ENCODE measurements at regions not wholly inside any gene's neighbourhood (a gene's known extent, or its start where the extent isn't known, plus 50 kb on each side); places are given as distances from the start of the nearest gene placed in this dataset.

- no peaks in the 10 kb centered on the region for H3K9me3 Mint-ChIP-seq (ENCODE audit: unreplicated experiment)
- Histone ChIP-seq H3K4me3 (ENCODE audit: insufficient read depth, low read depth, low read length) (no peak overlapping the region), H3K27me3 (ENCODE audit: insufficient read depth, low read length) (no peaks in the 10 kb centered on the region), H3K4me1 (ENCODE audit: insufficient read depth, low read length) (no peaks in the 10 kb centered on the region), H3K4me2 (ENCODE audit: low read length) (no peak overlapping the region), H2AFZ (ENCODE audit: low read depth, low read length) (no peak overlapping the region), H4K20me1 (ENCODE audit: insufficient read depth, low read length) (no peaks in the 10 kb centered on the region), H3K79me2 (ENCODE audit: insufficient read depth, low read length) (no peaks in the 10 kb centered on the region), H3K36me3 (ENCODE audit: insufficient read depth, low read length) (no peaks in the 10 kb centered on the region), H3K9me3 (ENCODE audit: insufficient read depth, low read depth, low read length) (no peaks in the 10 kb centered on the region), H3K27ac (ENCODE audit: low read depth, low read length) (no peak overlapping the region), H3K9ac (ENCODE audit: low read length) (no peak overlapping the region)
- DNase-seq (ENCODE audit: low read depth) (peak; percentile 24), FAIRE-seq (no peak)
- no peak for TF ChIP-seq CTCF (IDR thresholded peaks at IDR 0.05; ENCODE audit: insufficient read depth, low read depth, low read length)
- no peak for TF ChIP-seq EZH2 (IDR thresholded peaks at IDR 0.05; ENCODE audit: insufficient read depth, low read length)
- no peaks in the 10 kb centered on the region for H3K4me1 Mint-ChIP-seq (ENCODE audit: low read depth, unreplicated experiment)
- no peaks in the 10 kb centered on the region for H3K36me3 Mint-ChIP-seq (ENCODE audit: low read depth, unreplicated experiment)
- H3K4me3 Mint-ChIP-seq (ENCODE audit: unreplicated experiment): no peak overlapping the region
- no peaks in the 10 kb centered on the region for H3K27me3 Mint-ChIP-seq (ENCODE audit: low read depth, unreplicated experiment)
- H3K27ac Mint-ChIP-seq (ENCODE audit: unreplicated experiment): no peak overlapping the region
Observed at GRCh38 chr2:6423157-6423556, 442.6 kb downstream of the CMPK2 start.

DNA sequence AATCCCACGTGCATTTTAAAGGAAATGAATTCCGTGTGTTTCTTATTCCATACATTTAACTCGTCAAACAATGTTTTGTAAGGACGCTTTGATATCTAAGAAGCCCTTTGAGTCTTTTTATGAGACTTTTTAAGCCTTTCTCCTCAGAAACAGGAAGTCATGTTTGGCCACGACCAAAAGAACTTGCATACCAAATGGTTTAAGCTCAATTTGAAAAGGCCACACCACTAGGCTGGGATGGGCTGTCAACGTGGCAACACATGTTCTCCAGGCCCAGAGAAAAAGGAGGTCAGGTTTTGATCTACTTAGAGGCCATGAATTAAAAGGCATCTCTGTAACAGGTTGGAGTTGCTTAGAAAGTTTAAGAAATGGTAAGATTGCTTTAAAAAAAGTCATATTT, 441.8 kb downstream of the CMPK2 start:
- H3K9me3 ChIP-seq (ENCODE audit: insufficient read depth, low read depth, low read length): no peaks in the 10 kb centered on the region
- no peaks in the 10 kb centered on the region for H3K4me1 ChIP-seq (ENCODE audit: insufficient read depth, low read length)
- Mint-ChIP-seq H3K4me3 (ENCODE audit: unreplicated experiment) (no peak overlapping the region), H3K4me1 (ENCODE audit: low read depth, unreplicated experiment) (no peaks in the 10 kb centered on the region), H3K9me3 (ENCODE audit: unreplicated experiment) (no peaks in the 10 kb centered on the region), H3K27me3 (ENCODE audit: low read depth, unreplicated experiment) (no peaks in the 10 kb centered on the region), H3K27ac (ENCODE audit: unreplicated experiment) (no peak overlapping the region), H3K36me3 (ENCODE audit: low read depth, unreplicated experiment) (no peaks in the 10 kb centered on the region)
- H2AFZ ChIP-seq (ENCODE audit: low read depth, low read length): no peak overlapping the region
- H3K4me2 ChIP-seq (ENCODE audit: low read length): no peak overlapping the region
- no peak overlapping the region for H3K27ac ChIP-seq (ENCODE audit: low read depth, low read length)
- H4K20me1 ChIP-seq (ENCODE audit: insufficient read depth, low read length): no peaks in the 10 kb centered on the region
- no peaks in the 10 kb centered on the region for H3K79me2 ChIP-seq (ENCODE audit: insufficient read depth, low read length)
- no peak for TF ChIP-seq EZH2 (IDR thresholded peaks at IDR 0.05; ENCODE audit: insufficient read depth, low read length)
- TF ChIP-seq CTCF (IDR thresholded peaks at IDR 0.05; ENCODE audit: insufficient read depth, low read depth, low read length): no peak
- FAIRE-seq (no peak), DNase-seq (ENCODE audit: low read depth) (peak; percentile 11)
- H3K36me3 ChIP-seq (ENCODE audit: insufficient read depth, low read length): no peaks in the 10 kb centered on the region
- H3K9ac ChIP-seq (ENCODE audit: low read length): no peak overlapping the region
- no peak overlapping the region for H3K4me3 ChIP-seq (ENCODE audit: insufficient read depth, low read depth, low read length)
- no peaks in the 10 kb centered on the region for H3K27me3 ChIP-seq (ENCODE audit: insufficient read depth, low read length)

DNA sequence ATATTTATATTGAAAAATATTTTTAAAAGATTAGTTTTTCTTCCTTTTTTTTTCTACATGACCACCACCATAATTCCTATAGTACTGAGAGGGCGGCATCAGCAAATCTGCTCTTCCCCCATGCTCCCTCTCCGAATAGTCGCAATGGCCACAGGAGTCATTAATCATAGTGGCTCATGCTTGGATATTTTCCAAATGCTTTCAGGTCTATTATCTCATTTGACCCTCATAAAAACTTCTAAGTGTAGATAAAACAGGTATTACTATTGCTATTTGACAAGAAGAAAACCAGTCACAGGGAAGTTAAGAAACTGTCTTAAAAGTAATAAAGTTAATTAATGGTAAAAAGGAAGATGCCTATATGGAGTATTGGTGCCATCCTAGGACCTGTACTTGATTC, 440.7 kb downstream of the CMPK2 start:
- H3K27ac ChIP-seq (ENCODE audit: low read depth, low read length): no peak overlapping the region
- H3K36me3 ChIP-seq (ENCODE audit: insufficient read depth, low read length): no peaks in the 10 kb centered on the region
- H3K4me2 ChIP-seq (ENCODE audit: low read length): no peak overlapping the region
- H3K27me3 ChIP-seq (ENCODE audit: insufficient read depth, low read length): no peaks in the 10 kb centered on the region
- Mint-ChIP-seq H3K4me3 (ENCODE audit: unreplicated experiment) (no peak overlapping the region), H3K27me3 (ENCODE audit: low read depth, unreplicated experiment) (no peaks in the 10 kb centered on the region), H3K36me3 (ENCODE audit: low read depth, unreplicated experiment) (no peaks in the 10 kb centered on the region), H3K4me1 (ENCODE audit: low read depth, unreplicated experiment) (no peaks in the 10 kb centered on the region), H3K27ac (ENCODE audit: unreplicated experiment) (no peak overlapping the region), H3K9me3 (ENCODE audit: unreplicated experiment) (no peaks in the 10 kb centered on the region)
- no peaks in the 10 kb centered on the region for H3K4me1 ChIP-seq (ENCODE audit: insufficient read depth, low read length)
- H3K9ac ChIP-seq (ENCODE audit: low read length): no peak overlapping the region
- H3K79me2 ChIP-seq (ENCODE audit: insufficient read depth, low read length): no peaks in the 10 kb centered on the region
- no peaks in the 10 kb centered on the region for H3K9me3 ChIP-seq (ENCODE audit: insufficient read depth, low read depth, low read length)
- no peaks in the 10 kb centered on the region for H4K20me1 ChIP-seq (ENCODE audit: insufficient read depth, low read length)
- no peak for DNase-seq (ENCODE audit: low read depth)
- H3K4me3 ChIP-seq (ENCODE audit: insufficient read depth, low read depth, low read length): no peak overlapping the region
- FAIRE-seq: no peak
- H2AFZ ChIP-seq (ENCODE audit: low read depth, low read length): no peak overlapping the region
- TF ChIP-seq CTCF (IDR thresholded peaks at IDR 0.05; ENCODE audit: insufficient read depth, low read depth, low read length): no peak
- no peak for TF ChIP-seq EZH2 (IDR thresholded peaks at IDR 0.05; ENCODE audit: insufficient read depth, low read length)
